Bronchial epithelial cell (primary cell): ENCODE measurements at regions not wholly inside any gene's neighbourhood (a gene's known extent, or its start where the extent isn't known, plus 50 kb on each side); places are given as distances from the start of the nearest gene placed in this dataset.

Source experiments
- DNase-seq: peaks from one replicate; pipeline ENCODE4 v3.0.0-alpha.2; 2010; ENCODE audit warnings: low read depth
- FAIRE-seq: peaks from 2 replicates; lab custom pipeline; 2011; peaks lifted over from hg19 to GRCh38; lab: Jason Lieb, UNC
- H3K27me3 ChIP-seq: 2 replicates; pipeline ENCODE4 v1.5.1; 2011; ENCODE audit warnings: low read length; ENCODE audit not compliant: control insufficient read depth, insufficient read depth
- H3K36me3 ChIP-seq: 2 replicates; pipeline ENCODE4 v1.5.1; 2011; ENCODE audit warnings: low read length; ENCODE audit not compliant: control insufficient read depth, insufficient read depth
- H3K4me3 ChIP-seq: 2 replicates; pipeline ENCODE4 v1.5.1; 2011; ENCODE audit warnings: mild to moderate bottlenecking, low read depth, low read length, control low read depth
- TF ChIP-seq, protein P1 (sequence below): IDR thresholded peaks from 2 replicates; pipeline ENCODE4 v1.5.1; 2011; ENCODE audit warnings: mild to moderate bottlenecking, moderate library complexity, low read length, control low read depth, inconsistent platforms; ENCODE audit not compliant: insufficient read depth, severe bottlenecking

DNA sequence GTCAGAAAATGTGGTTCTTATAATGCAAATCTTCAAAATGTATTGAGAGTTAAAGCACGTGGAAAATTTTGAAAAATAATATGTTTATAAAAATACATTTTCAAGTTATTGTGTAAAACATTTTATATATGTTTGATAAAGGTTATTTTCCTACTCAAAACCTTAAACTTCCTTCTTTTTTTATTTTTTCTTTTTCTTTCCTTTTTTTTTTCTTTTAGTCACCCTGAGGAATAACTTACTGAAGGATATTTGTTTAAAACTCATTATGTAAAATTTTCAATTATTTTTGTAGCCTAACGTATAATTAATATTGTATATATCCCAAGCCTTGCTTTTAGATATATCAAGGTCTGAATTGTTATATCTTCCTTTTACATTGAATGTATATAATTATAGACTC lies 346.8 kb upstream of the GYPC start:
- TF ChIP-seq, protein P1, sequence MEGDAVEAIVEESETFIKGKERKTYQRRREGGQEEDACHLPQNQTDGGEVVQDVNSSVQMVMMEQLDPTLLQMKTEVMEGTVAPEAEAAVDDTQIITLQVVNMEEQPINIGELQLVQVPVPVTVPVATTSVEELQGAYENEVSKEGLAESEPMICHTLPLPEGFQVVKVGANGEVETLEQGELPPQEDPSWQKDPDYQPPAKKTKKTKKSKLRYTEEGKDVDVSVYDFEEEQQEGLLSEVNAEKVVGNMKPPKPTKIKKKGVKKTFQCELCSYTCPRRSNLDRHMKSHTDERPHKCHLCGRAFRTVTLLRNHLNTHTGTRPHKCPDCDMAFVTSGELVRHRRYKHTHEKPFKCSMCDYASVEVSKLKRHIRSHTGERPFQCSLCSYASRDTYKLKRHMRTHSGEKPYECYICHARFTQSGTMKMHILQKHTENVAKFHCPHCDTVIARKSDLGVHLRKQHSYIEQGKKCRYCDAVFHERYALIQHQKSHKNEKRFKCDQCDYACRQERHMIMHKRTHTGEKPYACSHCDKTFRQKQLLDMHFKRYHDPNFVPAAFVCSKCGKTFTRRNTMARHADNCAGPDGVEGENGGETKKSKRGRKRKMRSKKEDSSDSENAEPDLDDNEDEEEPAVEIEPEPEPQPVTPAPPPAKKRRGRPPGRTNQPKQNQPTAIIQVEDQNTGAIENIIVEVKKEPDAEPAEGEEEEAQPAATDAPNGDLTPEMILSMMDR: no peak
- FAIRE-seq (no peak), DNase-seq (no peak)
- H3K27me3 ChIP-seq: no peaks in the 10 kb centered on the region
- no peaks in the 10 kb centered on the region for H3K36me3 ChIP-seq
- H3K4me3 ChIP-seq: no peak overlapping the region

DNA sequence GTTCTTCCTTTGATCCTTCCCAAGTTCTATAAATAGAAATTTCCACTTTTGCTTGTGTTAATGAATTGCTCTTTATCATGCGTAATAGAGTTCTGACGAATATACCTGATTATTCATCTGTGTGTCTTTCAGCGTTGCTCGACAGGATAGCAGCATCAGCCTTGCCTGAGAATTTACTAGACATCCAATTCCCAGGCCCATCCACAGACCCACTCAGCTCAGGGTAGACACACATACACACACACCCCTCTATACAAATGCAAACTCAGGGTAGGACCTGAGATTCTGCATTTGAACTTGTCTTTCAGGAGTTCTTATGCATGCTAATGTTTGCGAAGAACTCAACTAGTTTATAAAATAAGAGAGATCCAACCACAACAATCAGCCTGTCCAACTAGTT lies 343.4 kb upstream of the GYPC start:
- H3K27me3 ChIP-seq: no peaks in the 10 kb centered on the region
- TF ChIP-seq, protein P1: no peak
- H3K36me3 ChIP-seq: no peaks in the 10 kb centered on the region
- no peak overlapping the region for H3K4me3 ChIP-seq
- DNase-seq: no peak
- FAIRE-seq: no peak

DNA sequence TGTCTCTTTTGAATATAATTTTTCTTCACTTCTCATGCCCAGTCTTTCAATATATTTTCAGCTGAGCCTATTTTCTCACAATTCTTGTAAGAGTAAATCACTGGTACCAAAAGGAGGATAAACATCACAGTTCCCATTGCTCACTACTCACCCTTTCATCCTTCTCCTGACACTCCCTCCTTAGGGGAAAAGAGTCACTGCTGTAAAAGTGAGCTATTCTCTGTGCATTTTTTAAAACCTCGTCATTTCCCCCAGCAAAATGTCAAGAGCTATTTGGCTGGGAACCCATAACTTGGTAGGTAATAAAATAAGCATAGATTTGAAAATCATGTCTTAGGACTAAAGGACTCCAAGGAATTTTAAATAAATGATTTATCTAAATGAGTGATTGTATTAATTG lies 340.1 kb upstream of the GYPC start:
- no peaks in the 10 kb centered on the region for H3K36me3 ChIP-seq
- no peak overlapping the region for H3K4me3 ChIP-seq
- FAIRE-seq (no peak), DNase-seq (no peak)
- no peaks in the 10 kb centered on the region for H3K27me3 ChIP-seq
- TF ChIP-seq, protein P1: no peak

DNA sequence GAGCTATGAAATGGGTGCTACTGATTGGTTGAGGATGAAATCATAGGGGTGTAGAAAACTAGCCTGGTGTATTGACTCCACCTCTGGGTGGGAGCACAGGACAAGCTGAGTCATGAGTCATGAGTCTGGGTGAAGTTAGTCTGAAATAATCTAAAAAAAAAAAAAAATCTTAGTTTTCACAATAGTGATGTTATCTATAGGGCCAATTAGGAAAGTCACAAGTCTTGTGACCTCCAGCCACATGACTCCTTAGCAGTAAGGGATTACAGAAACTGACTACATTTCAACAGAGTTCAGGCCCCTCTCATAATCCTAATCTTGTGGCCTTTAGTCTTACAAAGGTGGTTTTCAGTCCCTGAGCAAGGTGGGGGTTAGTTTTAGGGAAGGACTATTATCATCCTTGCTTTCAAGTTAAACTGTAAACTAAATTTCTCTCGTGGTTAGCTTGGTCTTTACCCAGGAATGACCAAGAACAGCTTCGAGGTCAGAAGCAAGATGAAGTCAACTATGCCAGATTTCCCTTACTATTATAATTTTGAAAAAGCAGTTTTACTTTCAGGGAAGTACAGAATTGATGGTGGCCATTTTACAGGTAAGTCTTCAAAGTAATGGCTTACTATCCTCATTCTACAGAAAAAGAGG lies 338.0 kb upstream of the GYPC start:
- H3K4me3 ChIP-seq: no peak overlapping the region
- no peak for FAIRE-seq
- no peak for DNase-seq
- H3K36me3 ChIP-seq: no peaks in the 10 kb centered on the region
- no peaks in the 10 kb centered on the region for H3K27me3 ChIP-seq
- TF ChIP-seq, protein P1: no peak

DNA sequence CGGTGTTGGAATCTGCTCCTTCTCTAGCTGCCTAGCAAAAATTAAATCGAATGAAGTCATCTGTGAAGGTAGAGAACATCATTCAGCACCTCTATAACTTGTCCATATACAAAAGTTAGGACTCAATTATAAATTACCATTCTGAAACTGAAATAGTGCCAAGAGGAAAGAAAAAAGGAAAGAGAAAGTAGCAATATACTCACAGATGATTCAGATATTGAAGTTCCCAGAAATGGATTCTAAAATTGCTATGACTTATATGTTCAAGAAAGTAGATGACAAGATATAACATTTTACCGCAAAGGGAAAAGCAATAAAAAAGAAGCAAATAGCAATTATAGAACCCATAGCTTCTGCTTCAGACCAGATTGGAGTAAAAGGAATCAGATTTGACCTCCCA lies 333.6 kb upstream of the GYPC start:
- DNase-seq (no peak), FAIRE-seq (no peak)
- no peak overlapping the region for H3K4me3 ChIP-seq
- H3K27me3 ChIP-seq: no peaks in the 10 kb centered on the region
- TF ChIP-seq, protein P1: no peak
- no peaks in the 10 kb centered on the region for H3K36me3 ChIP-seq

DNA sequence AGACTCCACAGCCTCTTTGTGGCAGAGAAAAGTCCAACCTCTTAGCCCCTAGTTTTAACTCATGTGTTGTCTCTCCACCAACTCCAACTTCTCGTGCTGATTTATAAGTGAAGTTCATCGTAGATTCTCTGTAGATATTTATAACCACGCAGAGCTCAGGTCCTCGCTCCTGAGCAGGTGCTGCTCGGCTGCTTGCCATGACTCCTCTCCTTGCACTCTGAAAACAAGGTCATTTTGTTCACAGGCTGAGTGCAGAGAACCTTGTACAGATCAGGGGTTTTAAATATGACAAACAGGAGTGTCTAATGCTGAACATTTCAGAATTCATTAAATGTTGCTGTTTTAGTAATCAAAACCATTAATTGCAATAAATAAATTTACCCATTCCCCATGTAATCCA lies 330.8 kb upstream of the GYPC start:
- FAIRE-seq: no peak

More for the DNA sequence above, 330.8 kb upstream of the GYPC start:
- no peak for DNase-seq
- H3K27me3 ChIP-seq: no peaks in the 10 kb centered on the region
- TF ChIP-seq, protein P1: no peak
- H3K36me3 ChIP-seq: no peaks in the 10 kb centered on the region
- H3K4me3 ChIP-seq: no peak overlapping the region
